Stimulated activated naive CD4-positive, alpha-beta T cell (primary cell): ENCODE measurements at regions not wholly inside any gene's neighbourhood (a gene's known extent, or its start where the extent isn't known, plus 50 kb on each side); places are given as distances from the start of the nearest gene placed in this dataset.
"Not testable (repeated sequence)": the region's sequence is repeated elsewhere in the genome, so short reads cannot be mapped to it uniquely, and the experiment has no call there.

Source experiments
- DNase-seq, 6 experiments: peaks; one replicate each; lab custom pipeline; 2025; lab: John Stamatoyannopoulos, UW

GRCh38 chr4:188287169-188287894 is 148.1 kb downstream of the TRIML1 start:
- no peak for DNase-seq

- no peak for DNase-seq
Observed at GRCh38 chr4:188289531-188290125, 150.4 kb downstream of the TRIML1 start.

- DNase-seq: no peak
Observed at GRCh38 chr4:188295899-188296298, 156.7 kb downstream of the TRIML1 start.

GRCh38 chr4:188296331-188296730 is 157.1 kb downstream of the TRIML1 start:
- no peak for DNase-seq

GRCh38 chr4:188297873-188298272 is 158.6 kb downstream of the TRIML1 start:
- no peak for DNase-seq

- no peak for DNase-seq
Observed at GRCh38 chr4:188299161-188299560, 159.9 kb downstream of the TRIML1 start.

GRCh38 chr4:188300385-188300784 is 161.1 kb downstream of the TRIML1 start:
- DNase-seq: no peak

GRCh38 chr4:188305690-188306089 is 166.4 kb downstream of the TRIML1 start:
- no peak for DNase-seq

GRCh38 chr4:188307591-188307990 is 168.3 kb downstream of the TRIML1 start:
- DNase-seq: no peak

GRCh38 chr4:188308142-188308541 is 168.9 kb downstream of the TRIML1 start:
- DNase-seq: no peak

GRCh38 chr4:188316391-188316790 is 177.2 kb downstream of the TRIML1 start:
- DNase-seq: no peak

- no peak for DNase-seq
Observed at GRCh38 chr4:188328966-188329365, 189.7 kb downstream of the TRIML1 start.

- no peak for DNase-seq
Observed at GRCh38 chr4:188329521-188329920, 190.3 kb downstream of the TRIML1 start.

- DNase-seq: no peak
Observed at GRCh38 chr4:188332265-188332664, 193.0 kb downstream of the TRIML1 start.

- no peak for DNase-seq
Observed at GRCh38 chr4:188336891-188337290, 197.7 kb downstream of the TRIML1 start.

GRCh38 chr4:188341428-188341827 is 202.2 kb downstream of the TRIML1 start:
- no peak for DNase-seq

GRCh38 chr4:188346171-188346809 is 207.0 kb downstream of the TRIML1 start:
- no peak for DNase-seq

GRCh38 chr4:188347339-188347738 is 208.1 kb downstream of the TRIML1 start:
- no peak for DNase-seq

GRCh38 chr4:188349569-188349968 is 210.3 kb downstream of the TRIML1 start:
- DNase-seq: not testable (repeated sequence)

GRCh38 chr4:188363196-188363595 is 224.0 kb downstream of the TRIML1 start:
- DNase-seq: no peak

GRCh38 chr4:188370777-188371176 is 231.5 kb downstream of the TRIML1 start:
- no peak for DNase-seq

- DNase-seq: no peak
Observed at GRCh38 chr4:188372058-188372457, 232.8 kb downstream of the TRIML1 start.

GRCh38 chr4:188372829-188373228 is 233.6 kb downstream of the TRIML1 start:
- no peak for DNase-seq
